SK-N-DZ (cell line): ENCODE measurements at regions not wholly inside any gene's neighbourhood (a gene's known extent, or its start where the extent isn't known, plus 50 kb on each side); places are given as distances from the start of the nearest gene placed in this dataset.
A peak's percentile ranks its signal among the peaks of the same experiment; 100 is the strongest.
"Not testable (repeated sequence)": the region's sequence is repeated elsewhere in the genome, so short reads cannot be mapped to it uniquely, and the experiment has no call there.

Source experiments
- DNase-seq: peaks from one replicate; pipeline ENCODE4 v3.0.0-alpha.2; 2015; ENCODE audit warnings: low spot score
- small RNA-seq, 2 experiments: library from RNA; depleted of rRNA; stranded (forward); fragments of <200 nt; gene quantifications; one replicate each; pipeline ENCODE3, GENCODE V24; 2014

DNA sequence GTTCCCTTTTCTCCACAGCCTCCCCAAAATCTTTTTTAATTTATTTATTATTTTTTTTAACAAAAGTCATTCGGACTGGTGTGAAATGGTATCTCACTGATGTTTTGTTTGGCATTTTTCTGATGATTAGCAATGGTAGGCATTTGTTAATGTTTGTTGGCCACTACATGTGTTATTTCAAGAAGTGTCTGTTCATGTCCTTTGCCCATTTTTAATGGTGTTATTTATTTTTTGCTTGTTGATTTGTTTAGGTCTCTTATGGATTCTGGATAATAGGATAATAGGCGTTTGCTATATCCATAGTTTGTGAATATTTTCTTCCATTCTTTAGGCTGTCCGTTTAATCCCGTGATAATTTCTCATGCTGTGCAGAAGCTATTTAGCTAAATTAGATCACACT, 596.5 kb upstream of the DEFB115 start:
- not testable (repeated sequence) for DNase-seq

DNA sequence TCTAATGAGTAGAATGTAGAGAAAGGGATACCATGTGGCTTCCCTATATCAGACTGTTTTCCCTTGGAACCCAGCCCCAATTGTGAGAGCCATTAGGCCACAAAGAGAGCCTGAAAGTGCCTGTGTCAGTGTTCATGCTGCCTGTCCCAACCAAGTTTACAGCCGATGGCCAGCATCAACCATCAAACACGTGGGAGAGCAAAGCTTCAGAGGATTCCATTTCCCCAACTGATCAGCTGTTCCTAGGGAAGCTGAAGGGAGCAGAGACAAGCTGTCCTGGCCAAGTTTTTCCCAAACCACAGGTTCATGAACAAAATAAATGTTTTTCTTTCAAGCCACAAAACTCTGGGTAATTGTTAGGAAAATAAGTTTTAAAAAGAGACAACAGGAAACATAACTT, 589.0 kb upstream of the DEFB115 start:
- not testable (repeated sequence) for DNase-seq

DNA sequence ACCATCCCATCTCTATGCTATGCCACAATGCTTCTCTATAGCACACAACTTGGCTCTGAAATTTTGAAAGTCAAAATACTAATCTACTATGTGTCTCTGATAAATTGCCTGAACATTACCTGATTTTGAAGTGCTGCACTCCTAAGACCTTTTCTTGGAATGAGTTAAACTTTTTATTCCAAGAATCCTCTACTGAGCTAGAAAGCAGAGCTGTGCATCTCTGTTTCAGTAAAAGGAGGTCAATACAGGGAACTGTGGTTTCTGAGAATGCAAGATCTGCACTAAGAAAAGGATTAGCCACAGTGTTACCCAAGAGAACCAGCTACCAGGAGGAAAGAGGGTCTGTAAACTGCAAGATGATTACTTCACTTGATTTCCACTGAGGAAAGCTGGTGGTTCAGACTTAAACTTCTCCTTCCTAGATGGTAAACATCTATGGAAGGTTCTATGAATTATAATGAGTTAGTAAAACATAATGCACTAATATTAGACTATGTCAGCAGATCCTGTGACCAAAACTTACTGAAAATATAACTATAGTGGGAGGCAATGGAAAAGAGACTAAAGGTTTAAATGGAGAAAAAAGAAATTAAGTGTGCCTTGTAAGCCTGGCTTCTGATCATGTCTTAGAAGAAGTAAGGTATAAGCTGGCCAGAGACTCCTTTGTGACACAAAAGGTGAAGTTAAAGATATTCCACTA, 588.0 kb upstream of the DEFB115 start:
- not testable (repeated sequence) for DNase-seq

DNA sequence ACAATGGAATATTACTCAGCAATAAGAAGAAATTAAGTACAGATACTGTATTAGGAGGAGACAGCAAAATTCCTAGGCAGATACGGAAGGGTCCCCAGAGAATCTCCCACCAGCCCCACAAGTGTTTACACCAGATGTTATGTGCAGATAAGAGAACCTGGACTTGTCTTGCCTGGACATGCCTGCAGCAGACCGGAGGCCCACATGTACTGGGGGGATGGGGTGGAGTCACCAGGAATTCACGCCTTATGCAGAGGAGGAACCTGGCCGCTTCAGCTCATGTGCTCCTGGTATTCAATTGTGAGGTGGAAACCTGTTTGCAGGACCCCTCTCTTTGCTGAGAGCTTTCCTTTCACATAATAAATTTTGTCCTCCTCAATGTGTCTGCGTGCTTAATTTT, 586.3 kb upstream of the DEFB115 start:
- peak; percentile 8 for DNase-seq

DNA sequence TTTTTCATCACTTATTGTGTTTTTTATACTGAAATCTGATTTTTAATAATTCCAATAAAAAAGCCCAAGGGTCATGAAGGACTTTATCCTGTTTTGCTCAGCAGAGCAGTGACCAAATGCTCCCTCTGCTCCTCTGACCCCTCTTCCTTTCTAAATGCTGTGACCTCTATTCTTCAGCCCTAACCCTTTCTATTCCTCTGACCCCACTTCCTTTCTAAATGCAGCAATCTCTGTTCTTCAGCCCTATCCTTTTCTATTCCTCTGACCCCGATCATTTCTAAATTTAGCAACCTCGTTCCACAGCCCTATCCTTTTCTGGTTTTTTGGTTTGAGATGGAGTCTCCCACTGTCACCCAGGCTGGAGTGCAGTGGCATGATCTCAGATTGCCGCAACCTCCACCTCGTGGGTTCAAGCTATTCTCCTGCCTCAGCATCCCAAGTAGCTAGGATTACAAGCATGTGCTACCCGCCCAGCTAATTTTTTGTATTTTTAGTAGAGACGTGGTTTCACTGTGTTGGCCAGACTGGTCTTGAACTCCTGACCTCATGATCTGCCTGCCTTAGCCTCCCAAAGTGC, 581.4 kb upstream of the DEFB115 start:
- DNase-seq: not testable (repeated sequence)

DNA sequence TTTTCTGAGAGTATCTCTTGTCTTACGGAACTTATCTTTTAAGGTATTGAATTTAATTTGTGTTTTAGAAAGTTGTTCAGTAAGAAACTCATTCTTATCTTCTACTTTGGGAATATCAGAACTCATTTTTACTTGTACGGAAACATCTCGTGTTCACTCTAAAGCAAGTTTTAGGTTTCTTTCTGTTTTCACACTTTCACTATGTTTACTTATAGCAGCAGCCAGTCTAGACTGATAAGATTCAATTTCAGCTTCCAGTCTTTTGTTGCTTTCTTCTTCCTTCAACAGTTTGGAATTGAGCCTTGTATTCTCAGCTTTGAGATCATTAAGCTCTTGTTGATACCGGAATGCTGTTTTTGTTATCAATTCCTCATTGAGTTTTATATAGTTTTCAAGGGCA, 575.2 kb upstream of the DEFB115 start:
- not testable (repeated sequence) for DNase-seq

DNA sequence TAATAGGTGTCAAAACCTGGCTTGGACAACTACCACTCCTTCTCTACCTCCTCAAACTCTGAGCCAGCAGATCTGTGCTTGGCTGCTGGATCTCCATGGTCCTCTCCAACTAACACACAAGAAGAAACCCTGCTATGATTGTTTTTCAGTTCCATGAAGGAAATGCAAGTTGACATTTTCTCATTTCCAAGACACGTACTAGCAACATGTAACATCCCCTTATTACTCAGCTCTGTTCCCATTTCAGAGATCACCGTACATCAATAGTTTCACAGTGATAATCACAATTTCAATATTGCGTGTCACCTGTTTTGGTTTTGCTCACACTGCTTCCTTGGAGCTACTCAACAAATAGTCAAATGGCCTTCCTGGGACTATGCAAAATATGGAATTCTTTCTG, 544.6 kb upstream of the DEFB115 start:
- not testable (repeated sequence) for DNase-seq

- not testable (repeated sequence) for DNase-seq
Observed at GRCh38 chr20:30719415-30720199, 537.9 kb upstream of the DEFB115 start.

DNA sequence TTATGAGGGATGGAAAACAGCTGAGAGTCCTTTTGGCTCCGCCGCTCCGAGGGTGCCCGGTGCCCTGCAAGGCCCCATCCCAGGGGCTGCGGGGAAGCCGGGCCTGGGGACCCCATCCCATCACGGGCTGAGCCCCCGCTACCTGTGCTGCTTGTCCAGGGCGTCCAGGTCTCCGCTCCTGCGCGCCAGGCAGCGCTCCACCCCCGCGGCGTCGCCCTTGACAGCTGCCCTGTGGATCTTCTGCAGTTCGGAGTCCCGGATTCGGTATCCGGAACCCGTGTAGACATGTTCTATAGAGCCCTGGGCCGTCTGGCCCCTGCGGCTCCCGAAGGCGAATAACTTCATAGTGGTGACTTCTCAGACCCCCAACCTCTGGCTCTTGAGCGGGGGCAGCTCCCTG, 534.0 kb upstream of the DEFB115 start:
- not testable (repeated sequence) for DNase-seq

GRCh38 chr20:30723934-30724687, 533.4 kb upstream of the DEFB115 start:
- peak; percentile 57 for DNase-seq

GRCh38 chr20:30724688-30725074, 532.8 kb upstream of the DEFB115 start:
- DNase-seq: peak; percentile 4

DNA sequence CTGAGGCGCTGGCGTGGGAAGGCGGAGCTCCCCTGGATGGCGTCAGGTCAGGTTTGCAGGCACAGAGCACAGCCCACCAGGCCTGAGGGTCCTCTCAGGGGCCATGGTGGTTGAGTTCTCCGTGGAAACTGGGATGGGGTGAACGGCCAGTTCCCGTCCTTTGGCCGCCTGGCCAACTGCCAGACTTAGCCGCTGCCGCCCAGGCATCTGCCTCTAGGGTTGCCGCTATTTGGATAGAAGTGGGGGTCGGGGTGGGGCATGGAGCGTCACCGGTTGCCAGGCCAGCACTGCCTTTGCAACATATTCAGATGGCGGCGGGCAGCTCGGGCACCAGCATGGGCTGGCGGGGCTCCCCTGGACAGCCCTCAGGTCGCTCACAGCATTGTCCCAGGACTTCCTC, 532.3 kb upstream of the DEFB115 start:
- not testable (repeated sequence) for DNase-seq

- DNase-seq: not testable (repeated sequence)
Observed at GRCh38 chr20:30728271-30728885, 529.1 kb upstream of the DEFB115 start.

Small RNA genes lying in the stretch of these regions (small RNA-seq; reads per million reads assigned to genes)
- 0.13 to 0.49 reads per million in 2 experiments for gene RF00002
- 0 reads per million in 2 experiments for gene RF00026
